Gastroesophageal sphincter (tissue), 3 donors: ENCODE measurements at regions not wholly inside any gene's neighbourhood (a gene's known extent, or its start where the extent isn't known, plus 50 kb on each side); places are given as distances from the start of the nearest gene placed in this dataset.

Experiments used
- CTCF ChIP-seq, 4 experiments: fragments of 200-600 bp in 2 of 4; fragments of 450-650 bp in 2 of 4; sonication (generic) in 1 of 4; IDR thresholded peaks; one replicate each; pipeline ENCODE4 v1.5.1; 2017 to 2019; ENCODE audit warnings: antibody characterized with exemption in 4 of 4, mild to moderate bottlenecking in 2 of 4, moderate library complexity in 2 of 4
- EP300 ChIP-seq: sonication (generic); formaldehyde crosslinking; IDR thresholded peaks from one replicate; pipeline ENCODE4 v1.6.1; 2017; ENCODE audit warnings: antibody characterized with exemption, mild to moderate bottlenecking
- POLR2A ChIP-seq, 2 donors: fragments of 450-650 bp; IDR thresholded peaks; one replicate each; pipeline ENCODE4 v1.6.1; 2017; ENCODE audit warnings: antibody characterized with exemption in 2 of 2, mild to moderate bottlenecking in 2 of 2, moderate library complexity in 1 of 2
- POLR2AphosphoS5 ChIP-seq: sonication (generic); formaldehyde crosslinking; IDR thresholded peaks from one replicate; pipeline ENCODE4 v1.6.1; 2017; ENCODE audit warnings: antibody characterized with exemption

- no peak for TF ChIP-seq CTCF (IDR thresholded peaks at IDR 0.05)
- TF ChIP-seq EP300 = no peak
- TF ChIP-seq POLR2AphosphoS5 = no peak
- TF ChIP-seq POLR2A (IDR thresholded peaks at IDR 0.05) = no peak
These were observed 88.2 kb upstream of the ZBED5 start for GRCh38 chr11:10946072-10946471.
